Activated T-cell treated with anti-CD3 and anti-CD28 coated beads for 4 hours (primary cell): ENCODE measurements at regions not wholly inside any gene's neighbourhood (a gene's known extent, or its start where the extent isn't known, plus 50 kb on each side); places are given as distances from the start of the nearest gene placed in this dataset.

Source experiments
- DNase-seq: peaks from one replicate; pipeline ENCODE4 v3.0.0-alpha.2; 2020

GRCh38 chr2:128868686-128869551 is 550.3 kb upstream of the HS6ST1 start:
- DNase-seq: no peak

- DNase-seq: no peak
Measured at GRCh38 chr2:128874608-128875007, 555.9 kb upstream of the HS6ST1 start.

GRCh38 chr2:128876986-128877983 is 558.6 kb upstream of the HS6ST1 start:
- no peak for DNase-seq

GRCh38 chr2:128879161-128879560 is 560.5 kb upstream of the HS6ST1 start:
- no peak for DNase-seq

- DNase-seq: no peak
Measured at GRCh38 chr2:128894896-128895295, 576.2 kb upstream of the HS6ST1 start.

- DNase-seq: no peak
Measured at GRCh38 chr2:128901572-128902391, 583.1 kb upstream of the HS6ST1 start.

- DNase-seq: no peak
Measured at GRCh38 chr2:128903637-128904036, 585.0 kb upstream of the HS6ST1 start.

- no peak for DNase-seq
Measured at GRCh38 chr2:128911276-128911675, 592.6 kb upstream of the HS6ST1 start.

- DNase-seq: no peak
Measured at GRCh38 chr2:128914320-128914719, 595.7 kb upstream of the HS6ST1 start.

- no peak for DNase-seq
Measured at GRCh38 chr2:128921751-128922150, 603.1 kb upstream of the HS6ST1 start.

- no peak for DNase-seq
Measured at GRCh38 chr2:128922154-128922553, 603.5 kb upstream of the HS6ST1 start.

GRCh38 chr2:128925631-128926030 is 607.0 kb upstream of the HS6ST1 start:
- no peak for DNase-seq

- no peak for DNase-seq
Measured at GRCh38 chr2:128930101-128930500, 611.4 kb upstream of the HS6ST1 start.

GRCh38 chr2:128940378-128940777 is 621.7 kb upstream of the HS6ST1 start:
- no peak for DNase-seq

- no peak for DNase-seq
Measured at GRCh38 chr2:128941751-128942150, 623.1 kb upstream of the HS6ST1 start.

- DNase-seq: no peak
Measured at GRCh38 chr2:128949360-128949759, 630.7 kb upstream of the HS6ST1 start.

GRCh38 chr2:128950758-128951157 is 632.1 kb upstream of the HS6ST1 start:
- DNase-seq: no peak

GRCh38 chr2:128958241-128958640 is 639.6 kb upstream of the HS6ST1 start:
- DNase-seq: no peak

- no peak for DNase-seq
Measured at GRCh38 chr2:128967646-128968045, 649.0 kb upstream of the HS6ST1 start.

GRCh38 chr2:128969374-128969773 is 650.7 kb upstream of the HS6ST1 start:
- DNase-seq: no peak

- no peak for DNase-seq
Measured at GRCh38 chr2:128970332-128971116, 651.9 kb upstream of the HS6ST1 start.

GRCh38 chr2:128973566-128973965 is 654.9 kb upstream of the HS6ST1 start:
- no peak for DNase-seq
